ENCODE measurements at regions not wholly inside any gene's neighbourhood (a gene's known extent, or its start where the extent isn't known, plus 50 kb on each side); places are given as distances from the start of the nearest gene placed in this dataset.

DNA sequence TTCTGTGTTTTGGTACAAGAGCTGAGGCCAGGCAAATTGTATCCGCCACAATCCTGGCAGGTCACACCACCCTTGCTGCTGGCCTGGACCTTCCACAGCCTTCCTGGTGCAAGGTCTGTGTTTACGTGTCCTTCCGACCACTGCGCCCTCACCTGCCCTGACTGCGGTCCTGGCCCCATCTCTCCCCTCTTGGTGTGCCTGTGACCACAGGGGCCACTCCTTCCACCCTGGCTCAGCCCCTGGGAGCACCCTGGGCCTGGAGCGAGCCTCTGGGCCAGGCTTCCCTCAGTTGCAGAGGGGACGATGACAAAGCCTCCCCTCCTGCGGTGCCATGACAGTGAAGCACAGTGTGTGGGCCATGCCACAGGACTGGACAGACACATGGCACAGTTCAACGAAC is 104.5 kb downstream of the PLXNA1 start:
- H3K27ac Mint-ChIP-seq (ENCODE audit: unreplicated experiment), result no peak overlapping the region
- no peaks in the 10 kb centered on the region for H3K4me1 ChIP-seq
- no TSS peak for BruUV-seq (replicated peaks)
- ChIA-PET POLR2A (no interaction called here), CTCF (no interaction called here)
- no peak overlapping the region for H3K4me3 ChIP-seq (ENCODE audit: low read depth, low read length)
- H3K36me3 ChIP-seq (ENCODE audit: control insufficient read depth, insufficient read depth, low read length), result no peaks in the 10 kb centered on the region
- H3K27me3 Mint-ChIP-seq (ENCODE audit: insufficient read depth, unreplicated experiment), result peaks cover 6% of the 10 kb centered on the region
- H3K4me1 Mint-ChIP-seq (ENCODE audit: low read depth, unreplicated experiment), result peaks cover 5% of the 10 kb centered on the region
- H3K4me3 Mint-ChIP-seq (ENCODE audit: unreplicated experiment), result no peak overlapping the region
- no peak for DNase-seq
- no peaks in the 10 kb centered on the region for H3K9me3 ChIP-seq
- H3K36me3 Mint-ChIP-seq (ENCODE audit: insufficient read depth, unreplicated experiment), result no peaks in the 10 kb centered on the region
- no peaks in the 10 kb centered on the region for H3K9me3 Mint-ChIP-seq (ENCODE audit: unreplicated experiment)
- H3K27me3 ChIP-seq (replicated peaks; ENCODE audit: control insufficient read depth, insufficient read depth, low read length), result no peaks in the 10 kb centered on the region
- TF ChIP-seq, protein P1, sequence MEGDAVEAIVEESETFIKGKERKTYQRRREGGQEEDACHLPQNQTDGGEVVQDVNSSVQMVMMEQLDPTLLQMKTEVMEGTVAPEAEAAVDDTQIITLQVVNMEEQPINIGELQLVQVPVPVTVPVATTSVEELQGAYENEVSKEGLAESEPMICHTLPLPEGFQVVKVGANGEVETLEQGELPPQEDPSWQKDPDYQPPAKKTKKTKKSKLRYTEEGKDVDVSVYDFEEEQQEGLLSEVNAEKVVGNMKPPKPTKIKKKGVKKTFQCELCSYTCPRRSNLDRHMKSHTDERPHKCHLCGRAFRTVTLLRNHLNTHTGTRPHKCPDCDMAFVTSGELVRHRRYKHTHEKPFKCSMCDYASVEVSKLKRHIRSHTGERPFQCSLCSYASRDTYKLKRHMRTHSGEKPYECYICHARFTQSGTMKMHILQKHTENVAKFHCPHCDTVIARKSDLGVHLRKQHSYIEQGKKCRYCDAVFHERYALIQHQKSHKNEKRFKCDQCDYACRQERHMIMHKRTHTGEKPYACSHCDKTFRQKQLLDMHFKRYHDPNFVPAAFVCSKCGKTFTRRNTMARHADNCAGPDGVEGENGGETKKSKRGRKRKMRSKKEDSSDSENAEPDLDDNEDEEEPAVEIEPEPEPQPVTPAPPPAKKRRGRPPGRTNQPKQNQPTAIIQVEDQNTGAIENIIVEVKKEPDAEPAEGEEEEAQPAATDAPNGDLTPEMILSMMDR (IDR thresholded peaks at IDR 0.05; ENCODE audit: insufficient read depth in 1 of 2, low read depth in 1 of 2, low read length in 1 of 2, severe bottlenecking in 1 of 2, unreplicated experiment in 1 of 2), result no peak
- intact Hi-C loops (cut with micrococcal nuclease; ENCODE audit: unreplicated experiment), result no loop called here

DNA sequence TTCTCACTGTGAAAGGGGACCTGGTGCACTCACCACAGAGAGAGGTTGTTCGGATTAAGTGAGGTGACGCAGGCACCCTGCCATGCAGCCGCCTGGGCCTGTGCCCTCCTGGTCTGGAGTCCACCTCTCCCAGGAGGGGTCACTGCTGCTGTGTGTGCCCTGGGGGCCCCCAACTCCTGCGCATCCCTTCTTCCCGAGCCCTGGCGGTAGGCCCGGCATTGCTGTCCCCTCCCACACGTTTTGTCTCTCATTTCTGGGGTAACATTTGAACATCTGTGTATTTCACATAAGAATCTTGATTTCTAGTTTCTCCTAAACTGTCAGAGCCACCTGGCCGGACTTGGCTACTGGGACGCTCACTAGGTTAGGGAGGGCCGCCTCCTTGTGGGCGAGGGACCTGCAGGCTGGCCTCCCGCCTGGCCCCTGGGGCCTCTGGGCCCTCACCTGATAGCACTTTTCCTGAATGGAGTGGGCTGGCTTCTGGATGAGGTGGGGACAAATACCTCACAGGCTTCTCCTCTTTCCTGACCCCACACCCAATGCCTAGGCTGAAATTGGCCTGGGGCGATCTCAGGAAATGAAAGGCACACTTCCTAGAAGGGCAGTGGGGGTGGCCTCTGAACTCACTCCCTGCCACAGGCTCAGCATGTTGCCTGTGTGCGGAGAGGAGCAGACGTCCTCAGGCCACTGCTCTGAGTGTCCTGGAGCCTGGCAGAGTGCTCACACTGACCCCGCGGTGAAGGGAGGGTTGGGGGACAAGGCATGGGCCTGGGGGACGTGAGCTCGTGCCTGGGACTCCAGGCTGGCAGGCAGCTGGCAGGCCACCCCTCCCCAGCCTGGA is 104.2 kb upstream of the PRR23E start:
- H3K4me1 ChIP-seq, result no peaks in the 10 kb centered on the region
- Mint-ChIP-seq H3K27ac (ENCODE audit: unreplicated experiment) (no peak overlapping the region), H3K36me3 (ENCODE audit: insufficient read depth, unreplicated experiment) (no peaks in the 10 kb centered on the region), H3K4me1 (ENCODE audit: low read depth, unreplicated experiment) (peaks cover 5% of the 10 kb centered on the region), H3K9me3 (ENCODE audit: unreplicated experiment) (no peaks in the 10 kb centered on the region), H3K27me3 (ENCODE audit: insufficient read depth, unreplicated experiment) (peaks cover 4% of the 10 kb centered on the region), H3K4me3 (ENCODE audit: unreplicated experiment) (no peak overlapping the region)
- H3K36me3 ChIP-seq (ENCODE audit: control insufficient read depth, insufficient read depth, low read length), result no peaks in the 10 kb centered on the region
- H3K9me3 ChIP-seq, result no peaks in the 10 kb centered on the region
- H3K4me3 ChIP-seq (ENCODE audit: low read depth, low read length), result no peak overlapping the region
- intact Hi-C loops (cut with micrococcal nuclease; ENCODE audit: unreplicated experiment), result no loop called here
- ChIA-PET POLR2A (no interaction called here), CTCF (no interaction called here)
- BruUV-seq (replicated peaks), result no TSS peak
- DNase-seq, result no peak
- H3K27me3 ChIP-seq (replicated peaks; ENCODE audit: control insufficient read depth, insufficient read depth, low read length), result no peaks in the 10 kb centered on the region
- TF ChIP-seq, protein P1 (IDR thresholded peaks at IDR 0.05; ENCODE audit: insufficient read depth in 1 of 2, low read depth in 1 of 2, low read length in 1 of 2, severe bottlenecking in 1 of 2, unreplicated experiment in 1 of 2), result no peak

DNA sequence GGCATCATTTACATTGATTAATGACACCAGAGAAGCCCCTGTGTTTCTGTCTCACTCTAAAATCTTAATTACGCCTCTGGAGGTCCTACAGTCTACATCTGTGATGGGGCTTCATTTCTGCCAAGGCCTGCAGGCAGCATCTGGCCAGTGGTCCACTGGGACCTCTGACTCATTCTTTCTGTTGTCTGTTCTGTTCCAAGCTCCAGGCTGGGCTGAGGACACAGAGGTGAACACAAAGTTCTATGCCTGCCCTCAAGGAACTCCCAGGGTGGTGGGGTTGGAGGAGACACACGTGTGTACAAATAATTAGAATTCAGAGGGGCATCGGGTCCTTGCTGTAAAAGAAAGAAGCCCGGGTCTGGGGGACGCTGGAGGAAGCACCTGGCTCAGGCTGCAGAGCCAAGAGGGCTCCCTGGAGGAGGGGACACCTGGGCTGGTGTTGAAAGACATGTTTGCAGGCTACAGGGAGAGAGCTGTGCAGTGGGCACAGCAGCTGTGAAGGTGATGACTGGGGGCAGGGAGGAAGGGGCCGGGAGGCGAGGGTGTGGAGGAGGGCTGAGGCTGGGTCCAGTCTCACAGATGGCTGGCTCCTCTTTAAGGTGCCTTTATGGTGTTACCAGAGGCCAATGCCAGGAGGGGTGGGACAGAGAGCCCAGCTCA is 103.3 kb upstream of the PRR23E start:
- TF ChIP-seq, protein P1 (IDR thresholded peaks at IDR 0.05; ENCODE audit: insufficient read depth in 1 of 2, low read depth in 1 of 2, low read length in 1 of 2, severe bottlenecking in 1 of 2, unreplicated experiment in 1 of 2), result no peak
- Mint-ChIP-seq H3K27ac (ENCODE audit: unreplicated experiment) (no peak overlapping the region), H3K4me1 (ENCODE audit: low read depth, unreplicated experiment) (peaks cover 5% of the 10 kb centered on the region), H3K27me3 (ENCODE audit: insufficient read depth, unreplicated experiment) (peaks cover 2% of the 10 kb centered on the region), H3K4me3 (ENCODE audit: unreplicated experiment) (no peak overlapping the region), H3K36me3 (ENCODE audit: insufficient read depth, unreplicated experiment) (no peaks in the 10 kb centered on the region), H3K9me3 (ENCODE audit: unreplicated experiment) (no peaks in the 10 kb centered on the region)
- ChIA-PET CTCF (no interaction called here), POLR2A (no interaction called here)
- Histone ChIP-seq H3K27me3 (replicated peaks; ENCODE audit: control insufficient read depth, insufficient read depth, low read length) (no peaks in the 10 kb centered on the region), H3K4me3 (ENCODE audit: low read depth, low read length) (no peak overlapping the region), H3K4me1 (no peaks in the 10 kb centered on the region), H3K36me3 (ENCODE audit: control insufficient read depth, insufficient read depth, low read length) (no peaks in the 10 kb centered on the region), H3K9me3 (no peaks in the 10 kb centered on the region)
- DNase-seq, result no peak
- intact Hi-C loops (cut with micrococcal nuclease; ENCODE audit: unreplicated experiment), result no loop called here
- BruUV-seq (replicated peaks), result no TSS peak
